Activated gamma-delta T cell (primary cell): ENCODE measurements at regions not wholly inside any gene's neighbourhood (a gene's known extent, or its start where the extent isn't known, plus 50 kb on each side); places are given as distances from the start of the nearest gene placed in this dataset.

ENCODE experiments used
- DNase-seq: peaks from one replicate; lab custom pipeline; 2025; lab: John Stamatoyannopoulos, UW

- DNase-seq = no peak
These were observed 332.7 kb downstream of the ZNF536 start for GRCh38 chr19:30704771-30705330.

- no peak for DNase-seq
These were observed 331.5 kb downstream of the ZNF536 start for GRCh38 chr19:30703645-30704044.

GRCh38 chr19:30701178-30701577 lies 329.0 kb downstream of the ZNF536 start:
- no peak for DNase-seq

DNA sequence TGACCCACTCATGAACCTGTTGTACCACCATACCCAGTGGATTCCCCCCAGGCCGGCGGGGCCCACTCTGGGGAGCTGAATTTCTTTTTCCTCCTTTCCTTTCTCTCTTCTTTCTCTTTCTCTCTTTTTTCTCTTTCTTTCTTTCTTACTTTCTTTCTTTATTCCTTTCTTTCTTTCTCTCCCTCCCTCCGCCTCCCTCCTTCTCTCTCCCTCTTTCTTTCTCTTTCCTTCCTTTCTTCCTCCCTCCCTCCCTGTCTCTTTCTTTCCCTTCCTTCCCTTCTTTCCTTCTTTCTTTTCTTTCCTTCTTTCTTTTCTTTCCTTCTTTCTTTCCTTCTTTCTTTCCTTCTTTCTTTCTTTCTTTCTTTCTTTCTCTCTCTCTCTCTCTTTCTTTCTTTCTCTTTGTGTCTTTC lies 327.7 kb downstream of the ZNF536 start:
- no peak for DNase-seq

DNA sequence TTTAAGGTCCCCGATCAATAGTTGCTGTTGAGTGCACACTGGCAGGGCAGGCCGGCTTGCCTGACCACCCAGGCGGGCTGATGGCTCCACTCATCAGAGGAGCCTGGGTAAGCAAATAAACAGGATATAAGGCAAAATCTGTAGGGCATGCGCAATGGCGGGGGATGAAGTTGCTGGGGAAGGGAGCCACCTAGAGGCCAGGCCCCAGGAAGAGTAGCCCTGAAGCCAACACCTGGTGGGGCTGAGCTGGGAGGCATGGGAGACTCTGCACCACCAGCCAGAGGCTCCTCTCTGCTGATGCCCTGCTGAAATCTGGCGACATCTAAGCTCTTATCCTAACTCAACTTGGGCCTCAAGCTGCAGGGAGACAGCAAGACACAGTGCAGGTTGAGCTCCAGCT lies 324.3 kb downstream of the ZNF536 start:
- DNase-seq = no peak

DNA sequence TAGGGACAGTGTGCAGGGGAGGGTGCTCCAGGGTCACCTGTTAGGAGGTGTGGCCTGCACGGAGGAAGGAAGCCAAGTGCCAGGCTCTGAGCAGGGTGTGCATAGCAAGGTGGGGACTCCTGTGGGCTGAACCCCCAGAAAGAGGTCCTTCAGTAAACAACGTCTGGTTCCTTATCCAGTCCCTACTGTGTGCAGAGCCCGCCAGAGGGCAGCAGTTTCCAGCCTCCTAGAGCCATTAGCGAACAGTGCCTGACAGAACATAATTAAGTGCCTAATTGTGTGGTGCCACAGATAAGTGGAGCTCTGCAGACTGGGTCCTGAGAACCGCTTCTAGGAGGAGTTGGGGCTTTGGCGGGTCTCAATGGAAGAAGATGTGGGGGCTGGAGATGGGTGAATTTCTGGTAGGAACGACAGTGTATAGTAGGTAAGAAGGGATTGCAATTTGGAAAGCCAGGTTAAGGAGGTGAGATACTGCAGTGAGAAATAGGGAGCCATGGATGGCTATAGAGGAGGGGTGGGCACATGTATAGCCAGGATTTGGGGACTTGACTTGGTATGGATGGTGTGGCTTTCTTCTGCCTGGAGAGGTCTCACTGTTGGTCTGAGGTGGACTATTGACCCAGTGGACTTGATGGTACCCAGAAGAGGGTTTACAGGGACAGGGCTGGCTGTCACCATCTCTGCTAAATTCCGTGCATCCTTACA lies 323.1 kb downstream of the ZNF536 start:
- no peak for DNase-seq

GRCh38 chr19:30694156-30694755 lies 322.1 kb downstream of the ZNF536 start:
- no peak for DNase-seq

DNA sequence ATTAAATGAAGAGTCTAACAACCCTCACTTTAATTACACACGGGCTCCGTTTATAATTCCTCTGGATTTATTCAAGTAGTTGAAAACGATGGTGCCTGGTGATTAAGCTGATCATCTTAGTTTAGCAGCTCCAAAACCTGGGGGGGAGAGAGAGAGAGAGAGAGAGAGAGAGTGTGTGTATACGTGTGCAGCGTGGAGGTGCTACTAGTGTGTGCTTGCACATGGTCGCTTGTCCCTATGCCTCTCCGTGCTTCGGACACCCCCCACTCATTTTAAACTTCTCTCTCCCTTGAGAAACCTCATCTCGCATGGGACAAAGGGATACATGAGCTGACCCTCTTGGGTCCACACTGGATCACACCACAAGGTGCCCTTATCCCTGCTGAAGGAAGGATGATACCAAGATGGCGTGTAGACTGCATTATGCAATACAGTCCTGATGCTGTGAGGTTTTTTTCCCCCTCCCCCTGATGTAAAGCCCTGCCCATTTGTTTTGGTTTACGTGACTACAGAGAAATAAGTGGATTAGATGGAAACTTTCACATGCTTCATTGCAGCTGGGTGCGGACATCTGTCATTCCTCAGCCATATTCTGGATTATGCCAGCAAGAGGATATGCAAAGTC lies 320.8 kb downstream of the ZNF536 start:
- no peak for DNase-seq

- no peak for DNase-seq
These were observed 320.1 kb downstream of the ZNF536 start for GRCh38 chr19:30692181-30692811.

DNA sequence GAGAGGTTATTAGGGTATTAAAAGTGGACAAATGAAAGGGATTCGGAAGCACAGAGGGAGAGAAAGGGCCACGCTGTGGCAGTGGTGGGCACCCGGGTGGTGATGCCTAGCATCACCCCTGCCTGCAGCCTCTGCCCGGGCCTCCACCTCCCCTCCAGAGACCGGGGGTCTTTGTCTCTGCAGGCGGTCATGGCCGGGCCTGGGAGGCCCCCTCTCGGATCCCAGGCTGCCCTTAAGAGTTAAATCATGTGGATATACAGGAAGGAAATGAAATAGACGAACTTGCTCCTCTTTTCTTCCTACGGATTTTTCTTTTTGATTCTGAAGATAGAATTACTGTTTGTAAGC lies 319.6 kb downstream of the ZNF536 start:
- DNase-seq = no peak

- no peak for DNase-seq
These were observed 319.0 kb downstream of the ZNF536 start for GRCh38 chr19:30690935-30691818.

GRCh38 chr19:30690525-30690924 lies 318.3 kb downstream of the ZNF536 start:
- DNase-seq = no peak

DNA sequence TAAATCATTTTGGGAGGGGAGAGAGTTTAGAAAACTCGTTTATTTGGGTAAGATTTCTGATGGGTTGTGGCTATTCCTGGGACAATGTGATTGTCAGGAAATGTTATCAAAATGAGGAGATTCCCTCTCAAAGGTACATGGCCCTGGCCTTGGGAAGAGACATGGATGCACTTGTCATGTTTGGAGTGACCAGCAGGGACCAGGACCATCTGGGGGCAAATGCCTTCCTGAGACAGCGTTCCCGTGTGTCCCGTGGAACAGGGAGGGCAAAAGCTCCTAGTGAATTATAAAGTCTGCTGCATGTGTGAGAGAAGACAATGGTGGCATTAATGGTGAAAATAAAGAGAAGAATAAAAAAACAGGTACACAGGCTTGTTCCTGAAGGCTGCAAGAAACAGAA lies 317.3 kb downstream of the ZNF536 start:
- DNase-seq = no peak

GRCh38 chr19:30688696-30689095 lies 316.5 kb downstream of the ZNF536 start:
- no peak for DNase-seq

GRCh38 chr19:30686826-30687566 lies 314.8 kb downstream of the ZNF536 start:
- DNase-seq = no peak

GRCh38 chr19:30686176-30686820 lies 314.1 kb downstream of the ZNF536 start:
- no peak for DNase-seq

- no peak for DNase-seq
These were observed 313.3 kb downstream of the ZNF536 start for GRCh38 chr19:30685426-30686000.

- no peak for DNase-seq
These were observed 312.4 kb downstream of the ZNF536 start for GRCh38 chr19:30684613-30685012.

GRCh38 chr19:30682999-30683536 lies 310.9 kb downstream of the ZNF536 start:
- no peak for DNase-seq
